H9 (cell line): ENCODE measurements at regions not wholly inside any gene's neighbourhood (a gene's known extent, or its start where the extent isn't known, plus 50 kb on each side); places are given as distances from the start of the nearest gene placed in this dataset.

Source experiments
- DNase-seq: peaks from one replicate; pipeline ENCODE4 v3.0.0-alpha.2; 2017
- H2AFZ ChIP-seq: one replicate; pipeline ENCODE4 v1.6.1; 2013; ENCODE audit warnings: mild to moderate bottlenecking, low read length, control low read depth, moderate library complexity
- H2AK5ac ChIP-seq: 2 replicates; pipeline ENCODE4 v1.6.1; 2013; ENCODE audit warnings: low read length, control low read depth, mixed read lengths; ENCODE audit not compliant: insufficient read length
- H2BK120ac ChIP-seq: one replicate; pipeline ENCODE4 v1.6.1; 2013; ENCODE audit warnings: low read depth, mild to moderate bottlenecking, low read length, control low read depth, inconsistent platforms; ENCODE audit not compliant: poor library complexity, severe bottlenecking
- H2BK12ac ChIP-seq: 2 replicates; pipeline ENCODE4 v1.6.1; 2013; ENCODE audit warnings: low read length, control low read depth, mixed read lengths, low read depth; ENCODE audit not compliant: insufficient read length
- H2BK15ac ChIP-seq: 2 replicates; pipeline ENCODE4 v1.6.1; 2013; ENCODE audit warnings: low read depth, low read length, control low read depth
- H2BK20ac ChIP-seq: one replicate; pipeline ENCODE4 v1.6.1; 2013; ENCODE audit warnings: low read depth, mild to moderate bottlenecking, low read length, control low read depth, inconsistent platforms; ENCODE audit not compliant: poor library complexity, severe bottlenecking
- H2BK5ac ChIP-seq: 2 replicates; pipeline ENCODE4 v1.6.1; 2013; ENCODE audit warnings: low read length, control low read depth, mixed read lengths; ENCODE audit not compliant: insufficient read length
- H3K14ac ChIP-seq: 2 replicates; pipeline ENCODE4 v1.6.1; 2013; ENCODE audit warnings: low read length, control low read depth; ENCODE audit not compliant: insufficient read depth
- H3K18ac ChIP-seq: 2 replicates; pipeline ENCODE4 v1.6.1; 2013; ENCODE audit warnings: low read depth, mild to moderate bottlenecking, mixed read lengths, low read length, control low read depth; ENCODE audit not compliant: insufficient read length
- H3K23ac ChIP-seq: 2 replicates; pipeline ENCODE4 v1.6.1; 2013; ENCODE audit warnings: low read length, control low read depth, mixed read lengths, low read depth; ENCODE audit not compliant: insufficient read length
- H3K23me2 ChIP-seq: 2 replicates; pipeline ENCODE4 v1.6.1; 2013; ENCODE audit warnings: low read depth, mild to moderate bottlenecking, mixed read lengths, low read length, control low read depth; ENCODE audit not compliant: insufficient read length, poor library complexity, severe bottlenecking
- H3K27ac ChIP-seq: 2 replicates; pipeline ENCODE4 v1.5.1; 2013; ENCODE audit warnings: low read length, control low read depth, mixed read lengths, low read depth; ENCODE audit not compliant: insufficient read length
- H3K27me3 ChIP-seq: 2 replicates; pipeline ENCODE4 v1.6.1; 2013; ENCODE audit warnings: low read length, control low read depth, inconsistent platforms; ENCODE audit not compliant: insufficient read depth
- H3K4ac ChIP-seq: 2 replicates; pipeline ENCODE4 v1.6.1; 2013; ENCODE audit warnings: low read depth, mild to moderate bottlenecking, control low read depth, inconsistent platforms, low read length, moderate library complexity
- H3K4me1 ChIP-seq: 2 replicates; pipeline ENCODE4 v1.6.1; 2013; ENCODE audit warnings: low read length, control low read depth, inconsistent platforms; ENCODE audit not compliant: insufficient read depth
- H3K4me2 ChIP-seq: 2 replicates; pipeline ENCODE4 v1.6.1; 2013; ENCODE audit warnings: low read length, control low read depth, mixed read lengths; ENCODE audit not compliant: insufficient read length, insufficient read depth
- H3K56ac ChIP-seq: 2 replicates; pipeline ENCODE4 v1.6.1; 2013; ENCODE audit warnings: low read depth, mild to moderate bottlenecking, mixed read lengths, low read length, control low read depth; ENCODE audit not compliant: insufficient read length
- H3K79me1 ChIP-seq: 2 replicates; pipeline ENCODE4 v1.6.1; 2013; ENCODE audit warnings: low read depth, mild to moderate bottlenecking, moderate library complexity, low read length, control low read depth, inconsistent platforms; ENCODE audit not compliant: insufficient read depth, poor library complexity, severe bottlenecking
- H3K79me2 ChIP-seq: 2 replicates; pipeline ENCODE4 v1.6.1; 2013; ENCODE audit warnings: low read length, control low read depth, inconsistent platforms; ENCODE audit not compliant: insufficient read depth
- H3K9ac ChIP-seq: 2 replicates; pipeline ENCODE4 v1.6.1; 2013; ENCODE audit warnings: low read length, control low read depth, mixed read lengths; ENCODE audit not compliant: insufficient read length; ENCODE audit errors: extremely low read depth
- H3K9me3 ChIP-seq: one replicate; pipeline ENCODE4 v1.6.1; 2013; ENCODE audit warnings: low read depth, low read length, inconsistent platforms; ENCODE audit not compliant: control insufficient read depth
- H3T11ph ChIP-seq: one replicate; pipeline ENCODE4 v1.6.1; 2013; ENCODE audit warnings: mild to moderate bottlenecking, low read length, control low read depth, inconsistent platforms
- H4K20me1 ChIP-seq: one replicate; pipeline ENCODE4 v1.6.1; 2013; ENCODE audit not compliant: control insufficient read depth, insufficient read length, insufficient read depth
- H4K5ac ChIP-seq: 2 replicates; pipeline ENCODE4 v1.6.1; 2013; ENCODE audit warnings: low read depth, mild to moderate bottlenecking, mixed read lengths, low read length, control low read depth; ENCODE audit not compliant: insufficient read length
- H4K8ac ChIP-seq: replicated peaks from 2 replicates; pipeline ENCODE4 v1.6.1; 2013; ENCODE audit warnings: low read length, control low read depth, mixed read lengths, low read depth; ENCODE audit not compliant: insufficient read length
- H4K91ac ChIP-seq: 2 replicates; pipeline ENCODE4 v1.6.1; 2013; ENCODE audit warnings: low read depth, mild to moderate bottlenecking, moderate library complexity, mixed read lengths, low read length, control low read depth; ENCODE audit not compliant: insufficient read length
- H3K27ac Mint-ChIP-seq, 3 experiments: 2 replicates in 2 of 3; 3 replicates in 1 of 3; pipeline ENCODE4 v1.8.0; 2020 to 2021; ENCODE audit warnings: mixed read lengths in 3 of 3, mild to moderate bottlenecking in 1 of 3, moderate library complexity in 1 of 3
- H3K27me3 Mint-ChIP-seq: 2 replicates; pipeline ENCODE4 v1.8.0; 2021; ENCODE audit warnings: low read depth, mild to moderate bottlenecking, moderate library complexity, mixed read lengths
- H3K36me3 Mint-ChIP-seq, 3 experiments: 2 replicates in 2 of 3; 3 replicates in 1 of 3; pipeline ENCODE4 v1.8.0; 2020 to 2021; ENCODE audit warnings: low read depth in 3 of 3, mixed read lengths in 3 of 3; ENCODE audit not compliant: insufficient read depth in 1 of 3
- H3K4me1 Mint-ChIP-seq, 2 experiments: 2 replicates each; pipeline ENCODE4 v1.8.0; 2020; ENCODE audit warnings: mixed read lengths in 2 of 2
- H3K4me3 Mint-ChIP-seq, 2 experiments: 2 replicates in 1 of 2; 3 replicates in 1 of 2; pipeline ENCODE4 v1.8.0; 2020 to 2021; ENCODE audit warnings: mild to moderate bottlenecking in 2 of 2, mixed read lengths in 2 of 2, moderate library complexity in 1 of 2
- H3K9me3 Mint-ChIP-seq, 2 experiments: 2 replicates in 1 of 2; 3 replicates in 1 of 2; pipeline ENCODE4 v1.8.0; 2020; ENCODE audit warnings: mild to moderate bottlenecking in 2 of 2, mixed read lengths in 2 of 2, moderate library complexity in 1 of 2
- CTCF ChIP-seq: fragments of 200-600 bp; sonication (generic); conservative IDR thresholded peaks from 3 replicates; pipeline ENCODE4 v1.8.0; 2021; ENCODE audit warnings: antibody characterized with exemption, mild to moderate bottlenecking

GRCh38 chr6:67629258-67629657 lies 1005.8 kb upstream of the ADGRB3 start:
- no peak overlapping the region for H3K18ac ChIP-seq
- H2BK15ac ChIP-seq: no peak overlapping the region
- no peak overlapping the region for H3T11ph ChIP-seq
- TF ChIP-seq CTCF: no peak
- H4K8ac ChIP-seq: no peak overlapping the region
- Mint-ChIP-seq H3K9me3 (peaks cover 7 to 13% of the 10 kb centered on the region in 2 experiments; a peak in 4 of 5 replicates), H3K4me3 (no peak overlapping the region), H3K36me3 (peaks cover 3 to 10% (median 5%) of the 10 kb centered on the region in 3 experiments; a peak in 6 of 7 replicates), H3K27me3 (no peaks in the 10 kb centered on the region), H3K4me1 (no peaks in the 10 kb centered on the region), H3K27ac (no peak overlapping the region)
- H3K56ac ChIP-seq: no peak overlapping the region
- no peaks in the 10 kb centered on the region for H3K79me2 ChIP-seq
- H2BK12ac ChIP-seq: no peak overlapping the region
- H3K4ac ChIP-seq: no peak overlapping the region
- no peaks in the 10 kb centered on the region for H3K9me3 ChIP-seq
- no peak overlapping the region for H2BK20ac ChIP-seq
- H2AK5ac ChIP-seq: no peak overlapping the region
- DNase-seq: no peak
- no peak overlapping the region for H3K14ac ChIP-seq
- H3K4me1 ChIP-seq: no peaks in the 10 kb centered on the region
- no peak overlapping the region for H3K4me2 ChIP-seq
- no peaks in the 10 kb centered on the region for H3K79me1 ChIP-seq
- H4K20me1 ChIP-seq: no peaks in the 10 kb centered on the region
- no peak overlapping the region for H2BK120ac ChIP-seq
- no peak overlapping the region for H2BK5ac ChIP-seq
- no peak overlapping the region for H4K5ac ChIP-seq
- no peak overlapping the region for H3K23ac ChIP-seq
- H3K27me3 ChIP-seq: no peaks in the 10 kb centered on the region
- no peak overlapping the region for H3K27ac ChIP-seq
- no peak overlapping the region for H4K91ac ChIP-seq
- H2AFZ ChIP-seq: no peak overlapping the region
- H3K23me2 ChIP-seq: no peaks in the 10 kb centered on the region
- H3K9ac ChIP-seq: no peak overlapping the region
